ENCODE measurements at regions not wholly inside any gene's neighbourhood (a gene's known extent, or its start where the extent isn't known, plus 50 kb on each side); places are given as distances from the start of the nearest gene placed in this dataset.

- TF ChIP-seq EZH2 (IDR thresholded peaks at IDR 0.05) (no peak), CTCF (IDR thresholded peaks at IDR 0.05 in 2 of 3, conservative IDR thresholded peaks at IDR 0.05 in 1 of 3; ENCODE audit: borderline replicate concordance in 1 of 3, insufficient read depth in 1 of 3, low read depth in 2 of 3, low read length in 2 of 3) (no peak), ZFX (IDR thresholded peaks at IDR 0.05) (no peak), CEBPB (IDR thresholded peaks at IDR 0.05; ENCODE audit: low read depth) (no peak), EGR1 (IDR thresholded peaks at IDR 0.05; ENCODE audit: low read depth) (no peak), MAX (IDR thresholded peaks at IDR 0.05) (no peak), SP1 (IDR thresholded peaks at IDR 0.05; ENCODE audit: low read depth) (no peak), POLR2A (IDR thresholded peaks at IDR 0.05; ENCODE audit: borderline replicate concordance, extremely low read depth, insufficient read depth, insufficient read length) (no peak), ZNF274 (IDR thresholded peaks at IDR 0.05; ENCODE audit: low read depth, low read length) (no peak), EZH2phosphoT487 (IDR thresholded peaks at IDR 0.05; ENCODE audit: borderline replicate concordance) (no peak), CBX3 (IDR thresholded peaks at IDR 0.05; ENCODE audit: low read depth) (no peak), POLR2AphosphoS5 (IDR thresholded peaks at IDR 0.05; ENCODE audit: low read depth, low read length) (no peak), JUND (IDR thresholded peaks at IDR 0.05) (no peak), ATF3 (IDR thresholded peaks at IDR 0.05) (no peak)
Measured at GRCh38 chr13:52319876-52320275, 86.1 kb downstream of the THSD1 start.
